ENCODE measurements at regions not wholly inside any gene's neighbourhood (a gene's known extent, or its start where the extent isn't known, plus 50 kb on each side); places are given as distances from the start of the nearest gene placed in this dataset.

GRCh38 chr1:232239522-232239921, 390.4 kb downstream of the SIPA1L2 start:
- no peak overlapping the region for H3K27ac ChIP-seq
- no peak for DNase-seq
- no peak overlapping the region for H3K4me3 ChIP-seq
- TF ChIP-seq CTCF (IDR thresholded peaks at IDR 0.05) (no peak), POLR2A (IDR thresholded peaks at IDR 0.05) (no peak)
- peaks cover 0 to 12% (median 0%) of the 10 kb centered on the region in 3 donors for H3K4me1 ChIP-seq
- H3K36me3 ChIP-seq: no peaks in the 10 kb centered on the region
- no peaks in the 10 kb centered on the region for H3K27me3 ChIP-seq
- intact Hi-C loops (cut with DNase I): no loop called here
- no peaks in the 10 kb centered on the region for H3K9me3 ChIP-seq
- 70% methylated on average over 3 of the region's 3 CpGs for WGBS, 2 donors

GRCh38 chr1:232238009-232238408, 391.9 kb downstream of the SIPA1L2 start:
- intact Hi-C loops (cut with DNase I): no loop called here
- no peak overlapping the region for H3K27ac ChIP-seq
- H3K4me3 ChIP-seq: no peak overlapping the region
- H3K27me3 ChIP-seq: no peaks in the 10 kb centered on the region
- H3K4me1 ChIP-seq: peaks cover 0 to 12% (median 0%) of the 10 kb centered on the region in 3 donors
- no peak for TF ChIP-seq POLR2A (IDR thresholded peaks at IDR 0.05)
- no peak for TF ChIP-seq CTCF (IDR thresholded peaks at IDR 0.05)
- DNase-seq: no peak
- H3K9me3 ChIP-seq: no peaks in the 10 kb centered on the region
- no peaks in the 10 kb centered on the region for H3K36me3 ChIP-seq
- WGBS, 2 donors: 86 to 93% methylated on average over 4 of the region's 4 CpGs

GRCh38 chr1:232227306-232227705, 402.6 kb downstream of the SIPA1L2 start:
- Histone ChIP-seq H3K27me3 (no peaks in the 10 kb centered on the region), H3K4me1 (peaks cover 4 to 28% (median 8%) of the 10 kb centered on the region in 3 donors), H3K9me3 (no peaks in the 10 kb centered on the region), H3K4me3 (no peak overlapping the region), H3K27ac (no peak overlapping the region), H3K36me3 (no peaks in the 10 kb centered on the region)
- intact Hi-C loops (cut with DNase I): no loop called here
- 25 to 52% methylated on average over 3 of the region's 3 CpGs for WGBS, 2 donors
- DNase-seq: no peak
- TF ChIP-seq CTCF (IDR thresholded peaks at IDR 0.05) (no peak), POLR2A (IDR thresholded peaks at IDR 0.05) (no peak)

- TF ChIP-seq CTCF (IDR thresholded peaks at IDR 0.05) (no peak), POLR2A (IDR thresholded peaks at IDR 0.05) (no peak)
- Histone ChIP-seq H3K27ac (peak overlapping the region in 1 of 4 donors; percentile 42), H3K4me3 (no peak overlapping the region), H3K9me3 (no peaks in the 10 kb centered on the region), H3K36me3 (no peaks in the 10 kb centered on the region), H3K4me1 (peaks cover 4 to 37% (median 10%) of the 10 kb centered on the region in 3 donors), H3K27me3 (no peaks in the 10 kb centered on the region)
- intact Hi-C loops (cut with DNase I): no loop called here
- no peak for DNase-seq
- WGBS, 2 donors: 6 to 21% methylated on average over 3 to 4 of the region's 5 CpGs
These were observed 403.7 kb downstream of the SIPA1L2 start for GRCh38 chr1:232226197-232226712.

- H3K4me3 ChIP-seq: no peak overlapping the region
- TF ChIP-seq POLR2A (IDR thresholded peaks at IDR 0.05) (no peak), CTCF (IDR thresholded peaks at IDR 0.05) (no peak)
- no peak for DNase-seq
- H3K27me3 ChIP-seq: no peaks in the 10 kb centered on the region
- WGBS, 2 donors: 81 to 88% methylated on average over 13 of the region's 13 CpGs
- no peaks in the 10 kb centered on the region for H3K9me3 ChIP-seq
- H3K36me3 ChIP-seq: no peaks in the 10 kb centered on the region
- H3K27ac ChIP-seq: peak overlapping the region in 1 of 4 donors; percentile 42
- H3K4me1 ChIP-seq: peaks cover 4 to 43% (median 10%) of the 10 kb centered on the region in 3 donors
- intact Hi-C loops (cut with DNase I): no loop called here
These were observed 404.4 kb downstream of the SIPA1L2 start for GRCh38 chr1:232225336-232226131.
